H9 (cell line): ENCODE measurements at regions not wholly inside any gene's neighbourhood (a gene's known extent, or its start where the extent isn't known, plus 50 kb on each side); places are given as distances from the start of the nearest gene placed in this dataset.

Experiments used
- DNase-seq: peaks from one replicate; pipeline ENCODE4 v3.0.0-alpha.2; 2017
- H2AFZ ChIP-seq: one replicate; pipeline ENCODE4 v1.6.1; 2013; ENCODE audit warnings: mild to moderate bottlenecking, low read length, control low read depth, moderate library complexity
- H2AK5ac ChIP-seq: 2 replicates; pipeline ENCODE4 v1.6.1; 2013; ENCODE audit warnings: low read length, control low read depth, mixed read lengths; ENCODE audit not compliant: insufficient read length
- H2BK120ac ChIP-seq: one replicate; pipeline ENCODE4 v1.6.1; 2013; ENCODE audit warnings: low read depth, mild to moderate bottlenecking, low read length, control low read depth, inconsistent platforms; ENCODE audit not compliant: poor library complexity, severe bottlenecking
- H2BK12ac ChIP-seq: 2 replicates; pipeline ENCODE4 v1.6.1; 2013; ENCODE audit warnings: low read length, control low read depth, mixed read lengths, low read depth; ENCODE audit not compliant: insufficient read length
- H2BK15ac ChIP-seq: 2 replicates; pipeline ENCODE4 v1.6.1; 2013; ENCODE audit warnings: low read depth, low read length, control low read depth
- H2BK20ac ChIP-seq: one replicate; pipeline ENCODE4 v1.6.1; 2013; ENCODE audit warnings: low read depth, mild to moderate bottlenecking, low read length, control low read depth, inconsistent platforms; ENCODE audit not compliant: poor library complexity, severe bottlenecking
- H2BK5ac ChIP-seq: 2 replicates; pipeline ENCODE4 v1.6.1; 2013; ENCODE audit warnings: low read length, control low read depth, mixed read lengths; ENCODE audit not compliant: insufficient read length
- H3K14ac ChIP-seq: 2 replicates; pipeline ENCODE4 v1.6.1; 2013; ENCODE audit warnings: low read length, control low read depth; ENCODE audit not compliant: insufficient read depth
- H3K18ac ChIP-seq: 2 replicates; pipeline ENCODE4 v1.6.1; 2013; ENCODE audit warnings: low read depth, mild to moderate bottlenecking, mixed read lengths, low read length, control low read depth; ENCODE audit not compliant: insufficient read length
- H3K23ac ChIP-seq: 2 replicates; pipeline ENCODE4 v1.6.1; 2013; ENCODE audit warnings: low read length, control low read depth, mixed read lengths, low read depth; ENCODE audit not compliant: insufficient read length
- H3K23me2 ChIP-seq: 2 replicates; pipeline ENCODE4 v1.6.1; 2013; ENCODE audit warnings: low read depth, mild to moderate bottlenecking, mixed read lengths, low read length, control low read depth; ENCODE audit not compliant: insufficient read length, poor library complexity, severe bottlenecking
- H3K27ac ChIP-seq: 2 replicates; pipeline ENCODE4 v1.5.1; 2013; ENCODE audit warnings: low read length, control low read depth, mixed read lengths, low read depth; ENCODE audit not compliant: insufficient read length
- H3K27me3 ChIP-seq: 2 replicates; pipeline ENCODE4 v1.6.1; 2013; ENCODE audit warnings: low read length, control low read depth, inconsistent platforms; ENCODE audit not compliant: insufficient read depth
- H3K4ac ChIP-seq: 2 replicates; pipeline ENCODE4 v1.6.1; 2013; ENCODE audit warnings: low read depth, mild to moderate bottlenecking, control low read depth, inconsistent platforms, low read length, moderate library complexity
- H3K4me1 ChIP-seq: 2 replicates; pipeline ENCODE4 v1.6.1; 2013; ENCODE audit warnings: low read length, control low read depth, inconsistent platforms; ENCODE audit not compliant: insufficient read depth
- H3K4me2 ChIP-seq: 2 replicates; pipeline ENCODE4 v1.6.1; 2013; ENCODE audit warnings: low read length, control low read depth, mixed read lengths; ENCODE audit not compliant: insufficient read length, insufficient read depth
- H3K56ac ChIP-seq: 2 replicates; pipeline ENCODE4 v1.6.1; 2013; ENCODE audit warnings: low read depth, mild to moderate bottlenecking, mixed read lengths, low read length, control low read depth; ENCODE audit not compliant: insufficient read length
- H3K79me1 ChIP-seq: 2 replicates; pipeline ENCODE4 v1.6.1; 2013; ENCODE audit warnings: low read depth, mild to moderate bottlenecking, moderate library complexity, low read length, control low read depth, inconsistent platforms; ENCODE audit not compliant: insufficient read depth, poor library complexity, severe bottlenecking
- H3K79me2 ChIP-seq: 2 replicates; pipeline ENCODE4 v1.6.1; 2013; ENCODE audit warnings: low read length, control low read depth, inconsistent platforms; ENCODE audit not compliant: insufficient read depth
- H3K9ac ChIP-seq: 2 replicates; pipeline ENCODE4 v1.6.1; 2013; ENCODE audit warnings: low read length, control low read depth, mixed read lengths; ENCODE audit not compliant: insufficient read length; ENCODE audit errors: extremely low read depth
- H3K9me3 ChIP-seq: one replicate; pipeline ENCODE4 v1.6.1; 2013; ENCODE audit warnings: low read depth, low read length, inconsistent platforms; ENCODE audit not compliant: control insufficient read depth
- H3T11ph ChIP-seq: one replicate; pipeline ENCODE4 v1.6.1; 2013; ENCODE audit warnings: mild to moderate bottlenecking, low read length, control low read depth, inconsistent platforms
- H4K20me1 ChIP-seq: one replicate; pipeline ENCODE4 v1.6.1; 2013; ENCODE audit not compliant: control insufficient read depth, insufficient read length, insufficient read depth
- H4K5ac ChIP-seq: 2 replicates; pipeline ENCODE4 v1.6.1; 2013; ENCODE audit warnings: low read depth, mild to moderate bottlenecking, mixed read lengths, low read length, control low read depth; ENCODE audit not compliant: insufficient read length
- H4K8ac ChIP-seq: replicated peaks from 2 replicates; pipeline ENCODE4 v1.6.1; 2013; ENCODE audit warnings: low read length, control low read depth, mixed read lengths, low read depth; ENCODE audit not compliant: insufficient read length
- H4K91ac ChIP-seq: 2 replicates; pipeline ENCODE4 v1.6.1; 2013; ENCODE audit warnings: low read depth, mild to moderate bottlenecking, moderate library complexity, mixed read lengths, low read length, control low read depth; ENCODE audit not compliant: insufficient read length
- H3K27ac Mint-ChIP-seq, 3 experiments: 2 replicates in 2 of 3; 3 replicates in 1 of 3; pipeline ENCODE4 v1.8.0; 2020 to 2021; ENCODE audit warnings: mixed read lengths in 3 of 3, mild to moderate bottlenecking in 1 of 3, moderate library complexity in 1 of 3
- H3K27me3 Mint-ChIP-seq: 2 replicates; pipeline ENCODE4 v1.8.0; 2021; ENCODE audit warnings: low read depth, mild to moderate bottlenecking, moderate library complexity, mixed read lengths
- H3K36me3 Mint-ChIP-seq, 3 experiments: 2 replicates in 2 of 3; 3 replicates in 1 of 3; pipeline ENCODE4 v1.8.0; 2020 to 2021; ENCODE audit warnings: low read depth in 3 of 3, mixed read lengths in 3 of 3; ENCODE audit not compliant: insufficient read depth in 1 of 3
- H3K4me1 Mint-ChIP-seq, 2 experiments: 2 replicates each; pipeline ENCODE4 v1.8.0; 2020; ENCODE audit warnings: mixed read lengths in 2 of 2
- H3K4me3 Mint-ChIP-seq, 2 experiments: 2 replicates in 1 of 2; 3 replicates in 1 of 2; pipeline ENCODE4 v1.8.0; 2020 to 2021; ENCODE audit warnings: mild to moderate bottlenecking in 2 of 2, mixed read lengths in 2 of 2, moderate library complexity in 1 of 2
- H3K9me3 Mint-ChIP-seq, 2 experiments: 2 replicates in 1 of 2; 3 replicates in 1 of 2; pipeline ENCODE4 v1.8.0; 2020; ENCODE audit warnings: mild to moderate bottlenecking in 2 of 2, mixed read lengths in 2 of 2, moderate library complexity in 1 of 2
- CTCF ChIP-seq: fragments of 200-600 bp; sonication (generic); conservative IDR thresholded peaks from 3 replicates; pipeline ENCODE4 v1.8.0; 2021; ENCODE audit warnings: antibody characterized with exemption, mild to moderate bottlenecking
- WGBS: extraction: QIAGEN DNeasy Blood & Tissue Kit; methylation state at CpG from one replicate; pipeline ENCODE4 v1.1.7; 2013; ENCODE audit warnings: missing lambda C conversion rate, low lambda C conversion rate, mixed read lengths; ENCODE audit not compliant: insufficient read length; ENCODE audit errors: extremely low coverage; 5-methylcytosine and 5-hydroxymethylcytosine counted together

- Histone ChIP-seq H3K14ac (no peak overlapping the region), H3K4me2 (no peak overlapping the region), H2AK5ac (no peak overlapping the region), H2AFZ (no peak overlapping the region), H3K23ac (no peak overlapping the region), H4K20me1 (no peaks in the 10 kb centered on the region), H4K8ac (no peak overlapping the region), H2BK20ac (no peak overlapping the region), H3K79me1 (no peaks in the 10 kb centered on the region), H3K56ac (no peak overlapping the region), H3K27me3 (no peaks in the 10 kb centered on the region), H4K5ac (no peak overlapping the region), H3T11ph (no peak overlapping the region), H3K79me2 (no peaks in the 10 kb centered on the region), H2BK12ac (no peak overlapping the region), H3K27ac (no peak overlapping the region), H3K9me3 (no peaks in the 10 kb centered on the region), H2BK5ac (no peak overlapping the region), H4K91ac (no peak overlapping the region), H3K23me2 (no peaks in the 10 kb centered on the region), H3K4ac (no peak overlapping the region), H3K18ac (no peak overlapping the region), H3K9ac (no peak overlapping the region), H2BK120ac (no peak overlapping the region), H2BK15ac (no peak overlapping the region), H3K4me1 (no peaks in the 10 kb centered on the region)
- Mint-ChIP-seq H3K36me3 (peaks cover 0 to 10% (median 6%) of the 10 kb centered on the region in 3 experiments; a peak in 5 of 7 replicates), H3K27ac (no peak overlapping the region), H3K9me3 (peaks cover 5 to 10% of the 10 kb centered on the region in 2 experiments), H3K27me3 (peaks cover 4% of the 10 kb centered on the region), H3K4me3 (no peak overlapping the region), H3K4me1 (peaks cover 12 to 18% of the 10 kb centered on the region in 2 experiments)
- no peak for DNase-seq
- TF ChIP-seq CTCF = no peak
- WGBS = no CpG with 5 or more reads among the region's 9 CpGs
Observed at GRCh38 chr17:72434991-72435618, 314.3 kb downstream of the SOX9 start.
